HCT116 (cell line): ENCODE measurements at regions not wholly inside any gene's neighbourhood (a gene's known extent, or its start where the extent isn't known, plus 50 kb on each side); places are given as distances from the start of the nearest gene placed in this dataset.
A peak's percentile ranks its signal among the peaks of the same experiment; 100 is the strongest.

Experiments used
- ATAC-seq: fragments of 200-7000 bp; cut with Tn5 transposase; 2 replicates; pipeline ENCODE4 v1.9.1; 2020; ENCODE audit warnings: mild to moderate bottlenecking, moderate library complexity
- BruUV-seq: library from RNA; stranded (reverse); fragments of 400-500 nt; replicated peaks from 2 replicates; lab custom pipeline; 2021; lab: Mats Ljungman, UMichigan
- CTCF ChIA-PET: fragments of 300-600 bp; sonication (Branson Sonifier 250); formaldehyde crosslinking; loops from one replicate; lab custom pipeline; 2021; ENCODE audit warnings: antibody characterized with exemption; lab: Charles Lee
- POLR2A ChIA-PET: fragments of 300-600, 350-600 bp; sonication (Branson Sonifier 250); formaldehyde crosslinking; loops from one replicate; lab custom pipeline; 2021; ENCODE audit warnings: antibody characterized with exemption; lab: Charles Lee
- RAD21 ChIA-PET, 2 experiments: fragments of 300-600 bp; sonication (Branson Sonifier 250); formaldehyde crosslinking; loops; one replicate each; lab custom pipeline; 2023; ENCODE audit warnings: low total read pairs in 2 of 2; ENCODE audit not compliant: uncharacterized antibody in 2 of 2, unreplicated experiment in 2 of 2, low non-redundant PET in 1 of 2; lab: Charles Lee
- DNase-seq: peaks from one replicate; pipeline ENCODE4 v3.0.0-alpha.2; 2010; ENCODE audit warnings: low read depth, low spot score
- H2AFZ ChIP-seq: fragments of 200-600 bp; shearing (Covaris generic), sonication (generic); 2 replicates; pipeline ENCODE4 v1.6.1; 2017; ENCODE audit warnings: low read depth, mixed run types, mixed read lengths, antibody characterized with exemption, low read length; ENCODE audit not compliant: poor library complexity, severe bottlenecking
- H3K27ac ChIP-seq: 2 replicates; pipeline ENCODE4 v1.5.1; 2012; ENCODE audit warnings: low read depth, low read length
- H3K27me3 ChIP-seq: fragments of 200-600 bp; sonication (generic); 2 replicates; pipeline ENCODE4 v1.6.1; 2016; ENCODE audit warnings: mixed run types, low read length, mixed read lengths; ENCODE audit not compliant: insufficient read depth
- H3K36me3 ChIP-seq, 2 experiments: fragments of 200-500 bp in 1 of 2; fragments of 200-600 bp in 1 of 2; sonication (Bioruptor generic) in 1 of 2; sonication (generic) in 1 of 2; 2 replicates each; pipeline versions ENCODE4 v1.5.1 to v1.6.1; 2014 to 2016; ENCODE audit warnings: low read length in 2 of 2, inconsistent platforms in 1 of 2, mixed read lengths in 1 of 2, mixed run types in 1 of 2; ENCODE audit not compliant: insufficient read depth in 2 of 2, control insufficient read depth in 1 of 2
- H3K4me1 ChIP-seq, 2 experiments: fragments of 200-600 bp in 1 of 2; sonication (generic) in 1 of 2; 2 replicates each; pipeline versions ENCODE4 v1.5.1 to v1.6.1; 2012 to 2017; ENCODE audit warnings: low read length in 2 of 2, inconsistent platforms in 1 of 2, mild to moderate bottlenecking in 1 of 2, mixed read lengths in 1 of 2, mixed run types in 1 of 2, moderate library complexity in 1 of 2; ENCODE audit not compliant: insufficient read depth in 2 of 2, control insufficient read depth in 1 of 2
- H3K4me2 ChIP-seq: fragments of 200-600 bp; sonication (generic); 2 replicates; pipeline ENCODE4 v1.6.1; 2017; ENCODE audit warnings: mixed run types, low read length, mixed read lengths
- H3K4me3 ChIP-seq, 2 experiments: fragments of 200-600 bp in 1 of 2; sonication (generic) in 1 of 2; replicated peaks in 1 of 2; 2 replicates each; pipeline ENCODE4 v1.5.1; 2011 to 2016; ENCODE audit warnings: low read length in 2 of 2, control low read depth in 1 of 2, low read depth in 1 of 2, mild to moderate bottlenecking in 1 of 2, mixed read lengths in 1 of 2, mixed run types in 1 of 2
- H3K79me2 ChIP-seq: fragments of 200-600 bp; sonication (generic); 2 replicates; pipeline ENCODE4 v1.6.1; 2017; ENCODE audit warnings: mild to moderate bottlenecking, mixed run types, low read length, moderate library complexity, mixed read lengths; ENCODE audit not compliant: insufficient read depth
- H3K9ac ChIP-seq: fragments of 200-600 bp; sonication (generic); 2 replicates; pipeline ENCODE4 v1.6.1; 2016; ENCODE audit warnings: low read length, mixed read lengths
- H3K9me2 ChIP-seq: fragments of 200-600 bp; sonication (generic), shearing (Covaris generic); 2 replicates; pipeline ENCODE4 v1.6.1; 2017; ENCODE audit warnings: mixed run types, mild to moderate bottlenecking, moderate library complexity; ENCODE audit not compliant: insufficient read depth
- H3K9me3 ChIP-seq, 2 experiments: fragments of 200-500 bp in 1 of 2; fragments of 200-600 bp in 1 of 2; sonication (Bioruptor generic) in 1 of 2; sonication (generic) in 1 of 2; 2 replicates each; pipeline ENCODE4 v1.6.1; 2014 to 2017; ENCODE audit warnings: low read length in 2 of 2, mixed read lengths in 2 of 2, inconsistent platforms in 1 of 2, low read depth in 1 of 2, mild to moderate bottlenecking in 1 of 2, mixed run types in 1 of 2, moderate library complexity in 1 of 2; ENCODE audit not compliant: control insufficient read depth in 1 of 2, insufficient read depth in 1 of 2
- H4K20me1 ChIP-seq: fragments of 200-600 bp; sonication (generic), shearing (Covaris generic); 2 replicates; pipeline ENCODE4 v1.6.1; 2017; ENCODE audit warnings: mixed run types, mild to moderate bottlenecking, moderate library complexity; ENCODE audit not compliant: insufficient read depth
- CEBPB ChIP-seq: IDR thresholded peaks from 2 replicates; pipeline ENCODE4 v1.6.1; 2012; ENCODE audit warnings: low read depth
- EGR1 ChIP-seq: IDR thresholded peaks from 2 replicates; pipeline ENCODE4 v1.6.1; 2012; ENCODE audit warnings: low read depth
- ELF1 ChIP-seq: IDR thresholded peaks from 2 replicates; pipeline ENCODE4 v1.6.1; 2012; ENCODE audit warnings: low read depth, borderline replicate concordance
- EZH2phosphoT487 ChIP-seq: fragments of 200-600 bp; IDR thresholded peaks from 2 replicates; pipeline ENCODE4 v1.6.1; 2018; ENCODE audit warnings: antibody characterized with exemption, borderline replicate concordance
- POLR2A ChIP-seq: IDR thresholded peaks from 2 replicates; pipeline ENCODE4 v1.7.0; 2011; ENCODE audit warnings: borderline replicate concordance; ENCODE audit not compliant: insufficient read depth, insufficient read length; ENCODE audit errors: extremely low read depth
- SIN3A ChIP-seq: IDR thresholded peaks from 2 replicates; pipeline ENCODE4 v1.6.1; 2012; ENCODE audit warnings: low read depth
- SRF ChIP-seq: IDR thresholded peaks from 2 replicates; pipeline ENCODE4 v1.6.1; 2012; ENCODE audit warnings: low read depth
- YY1 ChIP-seq: IDR thresholded peaks from 2 replicates; pipeline ENCODE4 v1.6.1; 2011; ENCODE audit warnings: low read length, low read depth, moderate library complexity, mild to moderate bottlenecking; ENCODE audit not compliant: insufficient replicate concordance; ENCODE audit errors: extremely low read depth
- ZFX ChIP-seq: fragments of 450-650 bp; IDR thresholded peaks from 2 replicates; pipeline ENCODE4 v1.6.1; 2017
- ZNF274 ChIP-seq: fragments of 200-500 bp; sonication (Bioruptor generic); IDR thresholded peaks from 2 replicates; pipeline ENCODE4 v1.6.1; 2014; ENCODE audit warnings: mild to moderate bottlenecking, low read depth, low read length, inconsistent platforms
- intact Hi-C: fragments of 100-400 bp; cut with micrococcal nuclease; formaldehyde crosslinking; loops from 2 replicates; pipeline ENCODE4 v1.10.0; 2022
- TF ChIP-seq, protein P1 (sequence below): IDR thresholded peaks from 2 replicates; pipeline ENCODE4 v1.6.1; 2012

DNA sequence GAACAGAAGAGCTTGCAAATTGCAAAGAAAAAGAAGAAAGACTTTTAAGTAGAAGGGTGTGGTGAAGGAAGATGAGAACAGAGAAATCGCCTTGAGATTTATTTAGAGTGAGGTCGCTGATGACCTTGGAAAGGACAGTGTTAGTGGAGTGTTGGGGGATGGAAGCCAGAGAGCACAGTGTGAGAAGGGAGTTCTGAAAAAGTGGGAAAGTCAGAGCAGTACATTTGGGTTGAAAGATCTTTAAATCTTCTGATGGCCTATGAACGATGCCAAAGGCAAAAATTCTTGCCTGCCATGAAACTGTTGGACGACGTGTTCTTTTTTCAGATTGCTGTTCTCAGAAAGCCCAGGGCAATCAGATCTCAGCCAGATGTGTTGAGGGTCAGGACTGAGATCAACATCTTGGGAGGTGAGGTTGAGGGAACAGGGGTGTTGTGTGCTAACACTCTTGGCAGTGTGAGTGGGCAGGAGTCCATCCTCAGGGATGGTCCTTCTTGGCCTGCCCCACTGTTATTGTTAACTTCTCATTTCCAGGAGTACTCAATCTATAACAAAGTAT lies 330.1 kb downstream of the MAP2K6 start:
- ATAC-seq = no peak
- no TSS peak for BruUV-seq
- RAD21 ChIA-PET = no interaction called here
- DNase-seq = no peak
- no peak overlapping the region for H2AFZ ChIP-seq
- H3K9ac ChIP-seq = no peak overlapping the region
- intact Hi-C loops = no loop called here
- H3K4me3 ChIP-seq = no peak overlapping the region
- no peaks in the 10 kb centered on the region for H3K9me2 ChIP-seq
- POLR2A ChIA-PET = no interaction called here
- H3K4me2 ChIP-seq = no peak overlapping the region
- H4K20me1 ChIP-seq = no peaks in the 10 kb centered on the region
- no peak overlapping the region for H3K27ac ChIP-seq
- H3K79me2 ChIP-seq = no peaks in the 10 kb centered on the region
- CTCF ChIA-PET = no interaction called here
- H3K36me3 ChIP-seq = no peaks in the 10 kb centered on the region
- peaks cover 3 to 4% of the 10 kb centered on the region in 2 experiments; a peak in 2 of 4 replicates for H3K9me3 ChIP-seq
- no peaks in the 10 kb centered on the region for H3K27me3 ChIP-seq
- H3K4me1 ChIP-seq = no peaks in the 10 kb centered on the region
- TF ChIP-seq, protein P1, sequence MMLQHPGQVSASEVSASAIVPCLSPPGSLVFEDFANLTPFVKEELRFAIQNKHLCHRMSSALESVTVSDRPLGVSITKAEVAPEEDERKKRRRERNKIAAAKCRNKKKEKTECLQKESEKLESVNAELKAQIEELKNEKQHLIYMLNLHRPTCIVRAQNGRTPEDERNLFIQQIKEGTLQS = no peak
- 0 out of 2 replicates have a peak, but pooled peaks have one; percentile 13 for TF ChIP-seq ZFX

- intact Hi-C loops = no loop called here
- Histone ChIP-seq H3K4me1 (no peaks in the 10 kb centered on the region), H3K27ac (no peak overlapping the region), H2AFZ (no peak overlapping the region), H3K4me2 (no peak overlapping the region), H3K27me3 (no peaks in the 10 kb centered on the region), H4K20me1 (no peaks in the 10 kb centered on the region), H3K79me2 (no peaks in the 10 kb centered on the region), H3K36me3 (no peaks in the 10 kb centered on the region), H3K9ac (no peak overlapping the region), H3K9me3 (peaks cover 0 to 3% of the 10 kb centered on the region in 2 experiments; a peak in 1 of 4 replicates), H3K9me2 (no peaks in the 10 kb centered on the region), H3K4me3 (no peak overlapping the region)
- TF ChIP-seq CEBPB (no peak), POLR2A (no peak), YY1 (no peak), SIN3A (no peak), EGR1 (no peak), SRF (no peak), ZNF274 (no peak), ELF1 (no peak), EZH2phosphoT487 (no peak), ZFX (no peak)
- no peak for ATAC-seq
- CTCF ChIA-PET = no interaction called here
- POLR2A ChIA-PET = no interaction called here
- BruUV-seq = no TSS peak
- RAD21 ChIA-PET = no interaction called here
- DNase-seq = no peak
These were observed 325.1 kb upstream of the KCNJ16 start for GRCh38 chr17:69749911-69750310.
